Astrocyte (in vitro differentiated cells and primary cell): ENCODE measurements at regions not wholly inside any gene's neighbourhood (a gene's known extent, or its start where the extent isn't known, plus 50 kb on each side); places are given as distances from the start of the nearest gene placed in this dataset.

Experiments
- DNase-seq: peaks from one replicate; pipeline ENCODE4 v3.0.0-alpha.2; 2010; ENCODE audit warnings: low read depth
- FAIRE-seq: peaks from 2 replicates; lab custom pipeline; 2011; peaks lifted over from hg19 to GRCh38; lab: Jason Lieb, UNC
- H2AFZ ChIP-seq: 2 replicates; pipeline ENCODE4 v1.6.0; 2012; ENCODE audit warnings: low read depth, low read length, inconsistent platforms
- H3K27ac ChIP-seq: 2 replicates; pipeline ENCODE4 v1.5.1; 2011; ENCODE audit warnings: low read depth, low read length, inconsistent platforms
- H3K27me3 ChIP-seq: 2 replicates; pipeline ENCODE4 v1.6.0; 2011; ENCODE audit warnings: low read length, inconsistent platforms; ENCODE audit not compliant: insufficient read depth
- H3K36me3 ChIP-seq: 2 replicates; pipeline ENCODE4 v1.5.1; 2011; ENCODE audit warnings: low read length, inconsistent platforms; ENCODE audit not compliant: insufficient read depth
- H3K4me1 ChIP-seq: 2 replicates; pipeline ENCODE4 v1.5.1; 2011; ENCODE audit warnings: low read length, inconsistent platforms; ENCODE audit not compliant: insufficient read depth
- H3K4me2 ChIP-seq: 2 replicates; pipeline ENCODE4 v1.6.0; 2012; ENCODE audit warnings: low read length, inconsistent platforms
- H3K4me3 ChIP-seq: 2 replicates; pipeline ENCODE4 v1.5.1; 2011; ENCODE audit warnings: low read depth, mild to moderate bottlenecking, low read length, inconsistent platforms; ENCODE audit not compliant: insufficient read depth
- H3K79me2 ChIP-seq: 2 replicates; pipeline ENCODE4 v1.6.0; 2012; ENCODE audit warnings: mild to moderate bottlenecking, low read length, inconsistent platforms; ENCODE audit not compliant: insufficient read depth
- H3K9ac ChIP-seq: 2 replicates; pipeline ENCODE4 v1.6.0; 2012; ENCODE audit warnings: mild to moderate bottlenecking, low read length, inconsistent platforms
- H3K9me3 ChIP-seq: 2 replicates; pipeline ENCODE4 v1.5.1; 2012; ENCODE audit warnings: low read depth, mild to moderate bottlenecking, low read length, inconsistent platforms; ENCODE audit not compliant: insufficient read depth
- H4K20me1 ChIP-seq: 2 replicates; pipeline ENCODE4 v1.6.0; 2012; ENCODE audit warnings: low read length, inconsistent platforms; ENCODE audit not compliant: insufficient read depth
- H3K27ac Mint-ChIP-seq: one replicate; pipeline ENCODE4 v1.8.0; 2021; ENCODE audit warnings: mild to moderate bottlenecking, mixed read lengths; ENCODE audit not compliant: unreplicated experiment
- H3K27me3 Mint-ChIP-seq: one replicate; pipeline ENCODE4 v1.8.0; 2021; ENCODE audit warnings: low read depth, mixed read lengths; ENCODE audit not compliant: unreplicated experiment
- H3K36me3 Mint-ChIP-seq: one replicate; pipeline ENCODE4 v1.8.0; 2021; ENCODE audit warnings: low read depth, mixed read lengths; ENCODE audit not compliant: unreplicated experiment
- H3K4me1 Mint-ChIP-seq: one replicate; pipeline ENCODE4 v1.8.0; 2021; ENCODE audit warnings: low read depth, mixed read lengths; ENCODE audit not compliant: unreplicated experiment
- H3K4me3 Mint-ChIP-seq: one replicate; pipeline ENCODE4 v1.8.0; 2021; ENCODE audit warnings: mild to moderate bottlenecking, moderate library complexity, mixed read lengths; ENCODE audit not compliant: unreplicated experiment
- H3K9me3 Mint-ChIP-seq: one replicate; pipeline ENCODE4 v1.8.0; 2021; ENCODE audit warnings: mild to moderate bottlenecking, mixed read lengths; ENCODE audit not compliant: unreplicated experiment
- EZH2 ChIP-seq: IDR thresholded peaks from 2 replicates; pipeline ENCODE4 v1.6.1; 2012; ENCODE audit warnings: mild to moderate bottlenecking, low read length, inconsistent platforms; ENCODE audit not compliant: insufficient read depth
- TF ChIP-seq, protein P1 (sequence below): IDR thresholded peaks from 2 replicates; pipeline ENCODE4 v1.5.1; 2011; ENCODE audit warnings: low read depth, mild to moderate bottlenecking, inconsistent platforms, low read length, moderate library complexity; ENCODE audit not compliant: insufficient read depth

DNA sequence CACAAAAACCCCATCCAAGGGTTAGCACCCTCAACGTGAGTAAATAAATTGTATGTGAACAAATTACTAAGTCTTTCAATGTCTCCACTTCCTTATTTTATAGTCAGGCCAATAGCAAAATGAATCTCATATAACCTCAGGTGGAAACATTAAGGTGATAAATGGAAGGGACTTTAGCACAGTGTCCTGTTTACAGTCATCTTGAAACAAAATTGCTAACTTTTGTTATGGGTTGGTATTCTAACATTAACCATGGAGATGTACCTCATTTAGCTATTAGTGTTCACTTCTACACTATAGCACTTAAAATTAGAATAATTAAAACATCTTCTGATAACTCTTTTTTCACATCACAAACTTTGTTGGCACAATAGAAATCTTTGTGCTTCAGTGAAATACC is 255.8 kb upstream of the CNTNAP2 start:
- Histone ChIP-seq H3K9me3 (no peaks in the 10 kb centered on the region), H3K4me1 (no peaks in the 10 kb centered on the region)

DNA sequence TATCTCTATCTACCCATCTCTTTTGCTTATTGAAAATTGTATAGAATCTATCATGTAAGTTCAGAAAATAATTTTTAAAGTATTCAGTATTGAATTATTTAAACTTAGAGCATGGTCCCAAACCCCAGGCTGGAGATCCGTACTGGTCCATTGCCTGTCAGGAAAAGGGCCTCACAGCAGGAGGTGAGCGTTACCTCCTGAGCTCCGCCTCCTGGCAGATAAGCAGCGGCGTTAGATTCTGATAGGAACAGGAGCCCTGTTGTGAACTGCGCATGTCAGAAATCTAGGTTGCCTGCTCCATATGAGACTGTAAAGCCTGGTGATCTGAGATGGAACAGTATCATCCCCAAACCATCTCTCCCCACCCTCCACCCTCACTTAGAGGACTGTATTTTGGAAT is 266.0 kb upstream of the CNTNAP2 start:
- H3K79me2 ChIP-seq = no peaks in the 10 kb centered on the region
- H4K20me1 ChIP-seq = no peaks in the 10 kb centered on the region
- H3K9me3 ChIP-seq = peaks cover under 1% of the 10 kb centered on the region
- no peak overlapping the region for H3K4me2 ChIP-seq
- H3K4me1 ChIP-seq = no peaks in the 10 kb centered on the region
- H3K27ac ChIP-seq = no peak overlapping the region
- Mint-ChIP-seq H3K4me1 (no peaks in the 10 kb centered on the region), H3K36me3 (no peaks in the 10 kb centered on the region), H3K9me3 (peaks cover 3% of the 10 kb centered on the region), H3K27me3 (no peaks in the 10 kb centered on the region), H3K4me3 (no peak overlapping the region), H3K27ac (no peak overlapping the region)
- no peak overlapping the region for H3K9ac ChIP-seq
- H3K36me3 ChIP-seq = no peaks in the 10 kb centered on the region
- no peaks in the 10 kb centered on the region for H3K27me3 ChIP-seq
- no peak overlapping the region for H2AFZ ChIP-seq
- no peak for FAIRE-seq
- no peak for DNase-seq
- H3K4me3 ChIP-seq = no peak overlapping the region
- TF ChIP-seq, protein P1, sequence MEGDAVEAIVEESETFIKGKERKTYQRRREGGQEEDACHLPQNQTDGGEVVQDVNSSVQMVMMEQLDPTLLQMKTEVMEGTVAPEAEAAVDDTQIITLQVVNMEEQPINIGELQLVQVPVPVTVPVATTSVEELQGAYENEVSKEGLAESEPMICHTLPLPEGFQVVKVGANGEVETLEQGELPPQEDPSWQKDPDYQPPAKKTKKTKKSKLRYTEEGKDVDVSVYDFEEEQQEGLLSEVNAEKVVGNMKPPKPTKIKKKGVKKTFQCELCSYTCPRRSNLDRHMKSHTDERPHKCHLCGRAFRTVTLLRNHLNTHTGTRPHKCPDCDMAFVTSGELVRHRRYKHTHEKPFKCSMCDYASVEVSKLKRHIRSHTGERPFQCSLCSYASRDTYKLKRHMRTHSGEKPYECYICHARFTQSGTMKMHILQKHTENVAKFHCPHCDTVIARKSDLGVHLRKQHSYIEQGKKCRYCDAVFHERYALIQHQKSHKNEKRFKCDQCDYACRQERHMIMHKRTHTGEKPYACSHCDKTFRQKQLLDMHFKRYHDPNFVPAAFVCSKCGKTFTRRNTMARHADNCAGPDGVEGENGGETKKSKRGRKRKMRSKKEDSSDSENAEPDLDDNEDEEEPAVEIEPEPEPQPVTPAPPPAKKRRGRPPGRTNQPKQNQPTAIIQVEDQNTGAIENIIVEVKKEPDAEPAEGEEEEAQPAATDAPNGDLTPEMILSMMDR = no peak
- TF ChIP-seq EZH2 = no peak

More for the DNA sequence above, 255.8 kb upstream of the CNTNAP2 start:
- Histone ChIP-seq H4K20me1 (no peaks in the 10 kb centered on the region), H3K4me3 (no peak overlapping the region), H3K9ac (no peak overlapping the region), H3K79me2 (no peaks in the 10 kb centered on the region), H3K27ac (no peak overlapping the region), H3K36me3 (no peaks in the 10 kb centered on the region), H2AFZ (no peak overlapping the region), H3K27me3 (no peaks in the 10 kb centered on the region), H3K4me2 (no peak overlapping the region)
- no peak for FAIRE-seq
- Mint-ChIP-seq H3K4me3 (no peak overlapping the region), H3K27ac (no peak overlapping the region), H3K9me3 (peaks cover 8% of the 10 kb centered on the region), H3K27me3 (no peaks in the 10 kb centered on the region), H3K36me3 (no peaks in the 10 kb centered on the region), H3K4me1 (no peaks in the 10 kb centered on the region)
- TF ChIP-seq, protein P1 = no peak
- no peak for TF ChIP-seq EZH2
- no peak for DNase-seq

DNA sequence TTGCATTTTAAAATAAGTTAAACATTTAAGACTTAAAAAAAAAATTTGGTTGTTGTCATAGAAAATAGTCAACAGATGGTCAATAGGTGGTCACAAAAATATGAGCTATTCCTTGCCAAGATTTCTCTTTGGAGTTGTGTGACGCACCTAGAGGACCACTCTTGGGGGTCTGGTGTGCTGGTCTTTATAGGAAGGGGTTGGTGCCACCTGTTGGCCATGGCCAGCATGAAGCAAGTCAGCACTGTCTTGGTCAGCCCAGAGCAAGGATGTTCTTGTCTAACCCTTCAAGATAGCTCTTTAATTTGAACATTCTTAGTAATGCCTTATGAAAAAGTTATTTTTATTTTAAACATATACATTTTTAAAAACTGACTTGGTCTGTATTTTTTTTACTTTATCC is 267.9 kb upstream of the CNTNAP2 start:
- H3K4me1 ChIP-seq = no peaks in the 10 kb centered on the region
- H3K79me2 ChIP-seq = no peaks in the 10 kb centered on the region
- no peak for FAIRE-seq
- TF ChIP-seq, protein P1 = no peak
- TF ChIP-seq EZH2 = no peak
- H3K27me3 ChIP-seq = no peaks in the 10 kb centered on the region
- peaks cover 4% of the 10 kb centered on the region for H3K9me3 ChIP-seq
- H3K4me2 ChIP-seq = no peak overlapping the region
- H3K36me3 ChIP-seq = no peaks in the 10 kb centered on the region
- no peak for DNase-seq
- H3K36me3 Mint-ChIP-seq = no peaks in the 10 kb centered on the region
- no peaks in the 10 kb centered on the region for H3K4me1 Mint-ChIP-seq
- H3K4me3 ChIP-seq = no peak overlapping the region
- H3K4me3 Mint-ChIP-seq = no peak overlapping the region
- H4K20me1 ChIP-seq = no peaks in the 10 kb centered on the region
- H3K27ac Mint-ChIP-seq = no peak overlapping the region
- H3K27ac ChIP-seq = no peak overlapping the region
- H3K9ac ChIP-seq = no peak overlapping the region
- H3K27me3 Mint-ChIP-seq = no peaks in the 10 kb centered on the region
- no peak overlapping the region for H2AFZ ChIP-seq
- H3K9me3 Mint-ChIP-seq = no peaks in the 10 kb centered on the region
